ENCODE measurements at regions not wholly inside any gene's neighbourhood (a gene's known extent, or its start where the extent isn't known, plus 50 kb on each side); places are given as distances from the start of the nearest gene placed in this dataset.

- Histone ChIP-seq H3K4me3 (replicated peaks; ENCODE audit: low read depth, low read length) (no peak overlapping the region), H3K36me3 (ENCODE audit: control insufficient read depth, insufficient read depth, low read length) (no peaks in the 10 kb centered on the region), H3K27me3 (replicated peaks; ENCODE audit: control insufficient read depth, insufficient read depth, low read length) (no peaks in the 10 kb centered on the region)
- no peak for DNase-seq (ENCODE audit: extremely low read depth, insufficient read length)
- TF ChIP-seq, protein P1, sequence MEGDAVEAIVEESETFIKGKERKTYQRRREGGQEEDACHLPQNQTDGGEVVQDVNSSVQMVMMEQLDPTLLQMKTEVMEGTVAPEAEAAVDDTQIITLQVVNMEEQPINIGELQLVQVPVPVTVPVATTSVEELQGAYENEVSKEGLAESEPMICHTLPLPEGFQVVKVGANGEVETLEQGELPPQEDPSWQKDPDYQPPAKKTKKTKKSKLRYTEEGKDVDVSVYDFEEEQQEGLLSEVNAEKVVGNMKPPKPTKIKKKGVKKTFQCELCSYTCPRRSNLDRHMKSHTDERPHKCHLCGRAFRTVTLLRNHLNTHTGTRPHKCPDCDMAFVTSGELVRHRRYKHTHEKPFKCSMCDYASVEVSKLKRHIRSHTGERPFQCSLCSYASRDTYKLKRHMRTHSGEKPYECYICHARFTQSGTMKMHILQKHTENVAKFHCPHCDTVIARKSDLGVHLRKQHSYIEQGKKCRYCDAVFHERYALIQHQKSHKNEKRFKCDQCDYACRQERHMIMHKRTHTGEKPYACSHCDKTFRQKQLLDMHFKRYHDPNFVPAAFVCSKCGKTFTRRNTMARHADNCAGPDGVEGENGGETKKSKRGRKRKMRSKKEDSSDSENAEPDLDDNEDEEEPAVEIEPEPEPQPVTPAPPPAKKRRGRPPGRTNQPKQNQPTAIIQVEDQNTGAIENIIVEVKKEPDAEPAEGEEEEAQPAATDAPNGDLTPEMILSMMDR (IDR thresholded peaks at IDR 0.05; ENCODE audit: insufficient read depth, low read length, poor library complexity, severe bottlenecking), result no peak
Observed at GRCh38 chr5:97544240-97544639, 361.2 kb upstream of the RIOK2 start.

GRCh38 chr5:97544678-97545077, 361.6 kb upstream of the RIOK2 start:
- no peaks in the 10 kb centered on the region for H3K27me3 ChIP-seq (replicated peaks; ENCODE audit: control insufficient read depth, insufficient read depth, low read length)
- TF ChIP-seq, protein P1 (IDR thresholded peaks at IDR 0.05; ENCODE audit: insufficient read depth, low read length, poor library complexity, severe bottlenecking), result no peak
- DNase-seq (ENCODE audit: extremely low read depth, insufficient read length), result no peak
- H3K4me3 ChIP-seq (replicated peaks; ENCODE audit: low read depth, low read length), result no peak overlapping the region
- H3K36me3 ChIP-seq (ENCODE audit: control insufficient read depth, insufficient read depth, low read length), result no peaks in the 10 kb centered on the region

DNA sequence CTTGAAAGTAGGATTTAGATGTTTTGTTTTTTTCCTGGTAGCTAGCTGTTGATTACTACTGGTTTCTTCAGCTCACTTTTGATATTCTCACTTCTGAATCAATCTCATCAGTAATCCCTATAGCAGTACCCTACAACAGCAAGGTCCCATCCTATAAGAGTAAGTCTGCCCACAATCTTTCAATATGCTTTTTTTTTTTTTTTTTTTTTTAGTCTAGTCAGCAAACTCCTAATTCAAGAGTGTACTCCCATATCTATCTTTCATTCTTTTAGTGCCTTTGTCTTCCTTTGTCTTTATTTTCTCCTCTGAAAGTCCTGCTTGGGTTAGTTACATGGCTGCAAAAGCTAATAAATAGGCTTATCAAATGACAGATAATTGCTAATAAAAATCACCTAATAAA, 362.4 kb upstream of the RIOK2 start:
- no peak overlapping the region for H3K4me3 ChIP-seq (replicated peaks; ENCODE audit: low read depth, low read length)
- no peaks in the 10 kb centered on the region for H3K36me3 ChIP-seq (ENCODE audit: control insufficient read depth, insufficient read depth, low read length)
- TF ChIP-seq, protein P1 (IDR thresholded peaks at IDR 0.05; ENCODE audit: insufficient read depth, low read length, poor library complexity, severe bottlenecking), result no peak
- no peak for DNase-seq (ENCODE audit: extremely low read depth, insufficient read length)
- no peaks in the 10 kb centered on the region for H3K27me3 ChIP-seq (replicated peaks; ENCODE audit: control insufficient read depth, insufficient read depth, low read length)

GRCh38 chr5:97545886-97546535, 363.0 kb upstream of the RIOK2 start:
- no peak for DNase-seq (ENCODE audit: extremely low read depth, insufficient read length)
- Histone ChIP-seq H3K27me3 (replicated peaks; ENCODE audit: control insufficient read depth, insufficient read depth, low read length) (no peaks in the 10 kb centered on the region), H3K4me3 (replicated peaks; ENCODE audit: low read depth, low read length) (no peak overlapping the region), H3K36me3 (ENCODE audit: control insufficient read depth, insufficient read depth, low read length) (no peaks in the 10 kb centered on the region)
- TF ChIP-seq, protein P1 (IDR thresholded peaks at IDR 0.05; ENCODE audit: insufficient read depth, low read length, poor library complexity, severe bottlenecking), result no peak

- Histone ChIP-seq H3K27me3 (replicated peaks; ENCODE audit: control insufficient read depth, insufficient read depth, low read length) (no peaks in the 10 kb centered on the region), H3K4me3 (replicated peaks; ENCODE audit: low read depth, low read length) (no peak overlapping the region), H3K36me3 (ENCODE audit: control insufficient read depth, insufficient read depth, low read length) (no peaks in the 10 kb centered on the region)
- TF ChIP-seq, protein P1 (IDR thresholded peaks at IDR 0.05; ENCODE audit: insufficient read depth, low read length, poor library complexity, severe bottlenecking), result no peak
- DNase-seq (ENCODE audit: extremely low read depth, insufficient read length), result no peak
Observed at GRCh38 chr5:97547430-97547829, 364.4 kb upstream of the RIOK2 start.
